CD4-positive, alpha-beta T cell (primary cell): ENCODE measurements at regions not wholly inside any gene's neighbourhood (a gene's known extent, or its start where the extent isn't known, plus 50 kb on each side); places are given as distances from the start of the nearest gene placed in this dataset.

ENCODE experiments used
- ATAC-seq: fragments of 200-7000 bp; cut with Tn5 transposase; one replicate; pipeline ENCODE4 v1.10.0; 2022; ENCODE audit warnings: mild to moderate bottlenecking; ENCODE audit not compliant: poor library complexity
- CTCF ChIA-PET: fragments of 350-600 bp; sonication (Branson Sonifier 250); formaldehyde crosslinking; loops from one replicate; lab custom pipeline; 2021; ENCODE audit warnings: antibody characterized with exemption, inconsistent platforms; lab: Charles Lee
- POLR2A ChIA-PET: fragments of 350-600 bp; sonication (Branson Sonifier 250); formaldehyde crosslinking; loops from one replicate; lab custom pipeline; 2021; ENCODE audit warnings: antibody characterized with exemption, inconsistent platforms; lab: Charles Lee
- DNase-seq, 14 experiments: peaks; one replicate each; pipeline ENCODE4 v3.0.0-alpha.2; 2013 to 2020; ENCODE audit warnings: mixed read lengths in 2 of 14
- H3K27ac ChIP-seq, 2 donors: one replicate each; pipeline versions ENCODE4 v1.5.1 to v1.7.0; 2013; ENCODE audit warnings: low read length in 2 of 2, low read depth in 1 of 2, mild to moderate bottlenecking in 1 of 2
- H3K27me3 ChIP-seq, 2 experiments: 1 replicate in 1 of 2; 2 replicates in 1 of 2; pipeline versions ENCODE4 v1.6.1 to v1.7.0; 2013; ENCODE audit warnings: low read length in 2 of 2, control low read depth in 1 of 2, mild to moderate bottlenecking in 1 of 2, moderate library complexity in 1 of 2; ENCODE audit not compliant: insufficient read depth in 2 of 2, control insufficient read depth in 1 of 2
- H3K36me3 ChIP-seq: one replicate; pipeline ENCODE4 v1.6.1; 2013; ENCODE audit warnings: low read length, control low read depth; ENCODE audit not compliant: insufficient read depth
- H3K4me1 ChIP-seq: one replicate; pipeline ENCODE4 v1.6.1; 2013; ENCODE audit warnings: low read length, control low read depth; ENCODE audit not compliant: insufficient read depth
- H3K4me3 ChIP-seq: one replicate; pipeline ENCODE4 v1.5.1; 2013; ENCODE audit warnings: mild to moderate bottlenecking, low read length, moderate library complexity
- H3K9me3 ChIP-seq, 2 experiments: 1 replicate in 1 of 2; 2 replicates in 1 of 2; pipeline versions ENCODE4 v1.6.1 to v1.7.0; 2013; ENCODE audit warnings: low read length in 2 of 2, mild to moderate bottlenecking in 2 of 2, control low read depth in 1 of 2, moderate library complexity in 1 of 2; ENCODE audit not compliant: control insufficient read depth in 1 of 2, insufficient read depth in 1 of 2
- H3K27ac Mint-ChIP-seq: one replicate; pipeline ENCODE4 v1.8.0; 2020; ENCODE audit warnings: mixed read lengths
- H3K27me3 Mint-ChIP-seq: one replicate; pipeline ENCODE4 v1.8.0; 2021; ENCODE audit warnings: mixed read lengths
- H3K36me3 Mint-ChIP-seq: one replicate; pipeline ENCODE4 v1.8.0; 2021; ENCODE audit warnings: low read depth, mixed read lengths
- H3K4me1 Mint-ChIP-seq: one replicate; pipeline ENCODE4 v1.8.0; 2021; ENCODE audit warnings: low read depth, mixed read lengths
- H3K4me3 Mint-ChIP-seq: one replicate; pipeline ENCODE4 v1.8.0; 2020; ENCODE audit warnings: mild to moderate bottlenecking, mixed read lengths
- H3K9me3 Mint-ChIP-seq: one replicate; pipeline ENCODE4 v1.8.0; 2020; ENCODE audit warnings: mixed read lengths
- intact Hi-C, 2 experiments: fragments of 100-400 bp; cut with DNase I in 1 of 2; cut with micrococcal nuclease in 1 of 2; formaldehyde crosslinking; loops; one replicate each; pipeline versions ENCODE4 v1.15.1 to v1.9.0; 2023 to 2025; cut with DNase I, micrococcal nuclease
- TF ChIP-seq, protein P1 (sequence below): fragments of 200-600 bp; IDR thresholded peaks from one replicate; pipeline ENCODE4 v1.8.0; 2022; ENCODE audit warnings: antibody characterized with exemption, mild to moderate bottlenecking

GRCh38 chr20:22180244-22180643, 404.1 kb downstream of the FOXA2 start:
- no peak overlapping the region for H3K27ac Mint-ChIP-seq
- Histone ChIP-seq H3K36me3 (no peaks in the 10 kb centered on the region), H3K27ac (no peak overlapping the region), H3K4me1 (no peaks in the 10 kb centered on the region), H3K27me3 (no peaks in the 10 kb centered on the region), H3K9me3 (peaks cover 4 to 8% of the 10 kb centered on the region in 2 experiments), H3K4me3 (no peak overlapping the region)
- H3K36me3 Mint-ChIP-seq: no peaks in the 10 kb centered on the region
- TF ChIP-seq, protein P1, sequence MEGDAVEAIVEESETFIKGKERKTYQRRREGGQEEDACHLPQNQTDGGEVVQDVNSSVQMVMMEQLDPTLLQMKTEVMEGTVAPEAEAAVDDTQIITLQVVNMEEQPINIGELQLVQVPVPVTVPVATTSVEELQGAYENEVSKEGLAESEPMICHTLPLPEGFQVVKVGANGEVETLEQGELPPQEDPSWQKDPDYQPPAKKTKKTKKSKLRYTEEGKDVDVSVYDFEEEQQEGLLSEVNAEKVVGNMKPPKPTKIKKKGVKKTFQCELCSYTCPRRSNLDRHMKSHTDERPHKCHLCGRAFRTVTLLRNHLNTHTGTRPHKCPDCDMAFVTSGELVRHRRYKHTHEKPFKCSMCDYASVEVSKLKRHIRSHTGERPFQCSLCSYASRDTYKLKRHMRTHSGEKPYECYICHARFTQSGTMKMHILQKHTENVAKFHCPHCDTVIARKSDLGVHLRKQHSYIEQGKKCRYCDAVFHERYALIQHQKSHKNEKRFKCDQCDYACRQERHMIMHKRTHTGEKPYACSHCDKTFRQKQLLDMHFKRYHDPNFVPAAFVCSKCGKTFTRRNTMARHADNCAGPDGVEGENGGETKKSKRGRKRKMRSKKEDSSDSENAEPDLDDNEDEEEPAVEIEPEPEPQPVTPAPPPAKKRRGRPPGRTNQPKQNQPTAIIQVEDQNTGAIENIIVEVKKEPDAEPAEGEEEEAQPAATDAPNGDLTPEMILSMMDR: no peak
- DNase-seq (no peak), ATAC-seq (no peak)
- intact Hi-C loops: no loop called here
- POLR2A ChIA-PET: no interaction called here
- H3K4me3 Mint-ChIP-seq: no peak overlapping the region
- H3K27me3 Mint-ChIP-seq: no peaks in the 10 kb centered on the region
- peaks cover 10% of the 10 kb centered on the region for H3K9me3 Mint-ChIP-seq
- CTCF ChIA-PET: no interaction called here
- H3K4me1 Mint-ChIP-seq: no peaks in the 10 kb centered on the region

DNA sequence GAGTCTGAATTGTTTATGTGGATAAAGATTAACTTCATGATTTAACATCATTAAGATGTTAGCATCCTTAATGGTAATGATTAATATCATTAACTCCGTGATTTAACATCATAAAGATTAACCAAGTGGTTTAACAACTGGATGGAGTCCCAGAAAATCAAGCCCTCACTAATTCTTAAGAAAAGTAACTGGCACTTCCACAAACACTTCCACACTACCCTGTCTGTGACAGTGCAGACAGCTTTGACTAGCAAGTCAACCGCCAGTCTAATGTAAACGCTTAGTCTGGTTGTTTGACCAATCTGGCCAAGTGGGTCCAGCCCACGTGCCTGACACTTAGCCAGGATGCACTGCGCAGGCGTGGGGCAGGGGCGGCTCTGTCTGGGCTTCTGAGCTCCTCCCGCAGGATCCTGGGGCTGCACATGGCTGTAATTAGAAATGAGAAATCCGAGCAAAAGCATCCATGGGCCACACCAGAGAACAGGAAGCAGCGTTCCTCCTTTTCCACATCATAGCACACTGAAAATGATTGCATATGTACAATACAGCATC, 424.2 kb downstream of the FOXA2 start:
- no peaks in the 10 kb centered on the region for H3K36me3 ChIP-seq
- TF ChIP-seq, protein P1: no peak
- intact Hi-C loops: no loop called here
- peaks cover 0 to 8% of the 10 kb centered on the region in 2 experiments for H3K9me3 ChIP-seq
- H3K27me3 ChIP-seq: no peaks in the 10 kb centered on the region
- no peak overlapping the region for H3K4me3 ChIP-seq
- H3K4me3 Mint-ChIP-seq: no peak overlapping the region
- ChIA-PET CTCF (no interaction called here), POLR2A (no interaction called here)
- no peak overlapping the region for H3K27ac Mint-ChIP-seq
- no peaks in the 10 kb centered on the region for H3K36me3 Mint-ChIP-seq
- DNase-seq (no peak), ATAC-seq (no peak)
- H3K27ac ChIP-seq: no peak overlapping the region
- H3K9me3 Mint-ChIP-seq: peaks cover 2% of the 10 kb centered on the region
- no peaks in the 10 kb centered on the region for H3K27me3 Mint-ChIP-seq
- no peaks in the 10 kb centered on the region for H3K4me1 ChIP-seq
- H3K4me1 Mint-ChIP-seq: no peaks in the 10 kb centered on the region

DNA sequence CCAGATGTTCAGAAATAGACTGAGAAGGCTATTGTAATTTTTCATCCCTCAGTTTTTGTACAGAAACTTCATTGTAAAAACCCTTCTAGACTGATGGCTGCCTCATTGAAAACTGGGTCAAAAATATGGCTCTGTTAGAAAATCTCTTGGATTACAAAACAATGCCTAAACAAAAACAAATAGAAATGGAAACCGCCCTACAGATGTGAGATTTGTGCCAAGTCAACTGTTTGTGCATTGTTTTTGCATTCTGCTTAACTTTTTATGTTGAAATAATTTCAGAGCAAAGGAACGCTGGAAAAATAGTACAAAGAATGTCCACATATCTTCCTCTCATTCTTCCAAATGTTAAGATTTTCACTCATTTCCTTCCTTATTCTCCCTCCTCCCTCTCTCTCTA, 425.1 kb downstream of the FOXA2 start:
- POLR2A ChIA-PET: no interaction called here
- Histone ChIP-seq H3K4me3 (no peak overlapping the region), H3K27me3 (no peaks in the 10 kb centered on the region), H3K9me3 (peaks cover 0 to 8% of the 10 kb centered on the region in 2 experiments), H3K4me1 (no peaks in the 10 kb centered on the region), H3K27ac (no peak overlapping the region), H3K36me3 (no peaks in the 10 kb centered on the region)
- CTCF ChIA-PET: no interaction called here
- DNase-seq: no peak
- no peaks in the 10 kb centered on the region for H3K27me3 Mint-ChIP-seq
- H3K9me3 Mint-ChIP-seq: peaks cover 2% of the 10 kb centered on the region
- intact Hi-C loops: no loop called here
- no peak for ATAC-seq
- no peak overlapping the region for H3K4me3 Mint-ChIP-seq
- no peaks in the 10 kb centered on the region for H3K36me3 Mint-ChIP-seq
- H3K27ac Mint-ChIP-seq: no peak overlapping the region
- H3K4me1 Mint-ChIP-seq: no peaks in the 10 kb centered on the region
- TF ChIP-seq, protein P1: no peak
